Esophagus squamous epithelium (tissue), 5 donors: ENCODE measurements at regions not wholly inside any gene's neighbourhood (a gene's known extent, or its start where the extent isn't known, plus 50 kb on each side); places are given as distances from the start of the nearest gene placed in this dataset.

Experiments
- DNase-seq: peaks from one replicate; lab custom pipeline; 2025; lab: John Stamatoyannopoulos, UW
- H3K27ac ChIP-seq, 4 donors: fragments of 200-600 bp; sonication (generic); one replicate each; pipeline ENCODE4 v1.5.1; 2016 to 2019; ENCODE audit warnings: mild to moderate bottlenecking in 1 of 4
- H3K27me3 ChIP-seq, 4 donors: fragments of 200-600 bp; sonication (generic); 1 replicate in 3 of 4; 2 replicates in 1 of 4; pipeline versions ENCODE4 v1.5.1 to v1.6.0; 2017 to 2021; ENCODE audit warnings: antibody characterized with exemption in 1 of 4
- H3K36me3 ChIP-seq, 3 donors: fragments of 200-600 bp; sonication (generic); one replicate each; pipeline ENCODE4 v1.5.1; 2016 to 2019
- H3K4me1 ChIP-seq, 3 donors: fragments of 200-600 bp; sonication (generic); one replicate each; pipeline ENCODE4 v1.5.1; 2017 to 2019
- H3K4me3 ChIP-seq, 4 donors: fragments of 200-600 bp; sonication (generic); 1 replicate in 3 of 4; 2 replicates in 1 of 4; pipeline ENCODE4 v1.5.1; 2016 to 2019; ENCODE audit warnings: mild to moderate bottlenecking in 2 of 4, moderate library complexity in 1 of 4
- H3K9me3 ChIP-seq, 3 donors: fragments of 200-600 bp; sonication (generic); one replicate each; pipeline ENCODE4 v1.5.1; 2016 to 2019
- POLR2A ChIP-seq, 4 donors: fragments of 450-650 bp; IDR thresholded peaks; one replicate each; pipeline ENCODE4 v1.6.1; 2017; ENCODE audit warnings: antibody characterized with exemption in 4 of 4, mild to moderate bottlenecking in 4 of 4, moderate library complexity in 3 of 4
- WGBS, 2 donors: methylation state at CpG; one replicate each; pipeline ENCODE4 v1.1.5; 2018; 5-methylcytosine and 5-hydroxymethylcytosine counted together
- intact Hi-C: fragments of 100-400 bp; cut with DNase I; formaldehyde crosslinking; loops from one replicate; pipeline ENCODE4 v1.15.0; 2022
- TF ChIP-seq, protein P1 (sequence below), 6 experiments: fragments of 450-650 bp in 4 of 6; fragments of 200-600 bp in 2 of 6; sonication (generic) in 2 of 6; IDR thresholded peaks; one replicate each; pipeline ENCODE4 v1.5.1; 2016 to 2019; ENCODE audit warnings: antibody characterized with exemption in 6 of 6, mild to moderate bottlenecking in 4 of 6, moderate library complexity in 4 of 6
- donor health status: DM: yes; HTN: yes; CAD: no.

- H3K27ac ChIP-seq: no peak overlapping the region
- peaks cover 0 to 25% (median 3%) of the 10 kb centered on the region in 3 donors for H3K4me1 ChIP-seq
Measured at GRCh38 chr16:85423631-85424030, 189.5 kb upstream of the GSE1 start.

GRCh38 chr16:85424260-85425073, 188.7 kb upstream of the GSE1 start:
- Histone ChIP-seq H3K4me1 (peaks cover 0 to 25% (median 3%) of the 10 kb centered on the region in 3 donors), H3K4me3 (no peak overlapping the region), H3K27me3 (peaks cover 0 to 3% (median 0%) of the 10 kb centered on the region in 4 donors), H3K9me3 (no peaks in the 10 kb centered on the region), H3K36me3 (no peaks in the 10 kb centered on the region), H3K27ac (no peak overlapping the region)
- 83 to 89% methylated on average over 20 to 25 of the region's 35 CpGs for whole genome bisulfite sequencing, 2 donors
- DNase-seq: no peak
- intact Hi-C loops: no loop called here
- TF ChIP-seq, protein P1, sequence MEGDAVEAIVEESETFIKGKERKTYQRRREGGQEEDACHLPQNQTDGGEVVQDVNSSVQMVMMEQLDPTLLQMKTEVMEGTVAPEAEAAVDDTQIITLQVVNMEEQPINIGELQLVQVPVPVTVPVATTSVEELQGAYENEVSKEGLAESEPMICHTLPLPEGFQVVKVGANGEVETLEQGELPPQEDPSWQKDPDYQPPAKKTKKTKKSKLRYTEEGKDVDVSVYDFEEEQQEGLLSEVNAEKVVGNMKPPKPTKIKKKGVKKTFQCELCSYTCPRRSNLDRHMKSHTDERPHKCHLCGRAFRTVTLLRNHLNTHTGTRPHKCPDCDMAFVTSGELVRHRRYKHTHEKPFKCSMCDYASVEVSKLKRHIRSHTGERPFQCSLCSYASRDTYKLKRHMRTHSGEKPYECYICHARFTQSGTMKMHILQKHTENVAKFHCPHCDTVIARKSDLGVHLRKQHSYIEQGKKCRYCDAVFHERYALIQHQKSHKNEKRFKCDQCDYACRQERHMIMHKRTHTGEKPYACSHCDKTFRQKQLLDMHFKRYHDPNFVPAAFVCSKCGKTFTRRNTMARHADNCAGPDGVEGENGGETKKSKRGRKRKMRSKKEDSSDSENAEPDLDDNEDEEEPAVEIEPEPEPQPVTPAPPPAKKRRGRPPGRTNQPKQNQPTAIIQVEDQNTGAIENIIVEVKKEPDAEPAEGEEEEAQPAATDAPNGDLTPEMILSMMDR (IDR thresholded peaks at IDR 0.05): no peak
- TF ChIP-seq POLR2A (IDR thresholded peaks at IDR 0.05): no peak

More at GRCh38 chr16:85423631-85424030, 189.5 kb upstream of the GSE1 start:
- H3K4me3 ChIP-seq: no peak overlapping the region
- DNase-seq: no peak
- H3K9me3 ChIP-seq: no peaks in the 10 kb centered on the region
- peaks cover 0 to 3% (median 0%) of the 10 kb centered on the region in 4 donors for H3K27me3 ChIP-seq
- WGBS, 2 donors: 85 to 91% methylated on average over 8 to 10 of the region's 11 CpGs
- intact Hi-C loops: no loop called here
- no peaks in the 10 kb centered on the region for H3K36me3 ChIP-seq
- TF ChIP-seq, protein P1 (IDR thresholded peaks at IDR 0.05): no peak
- no peak for TF ChIP-seq POLR2A (IDR thresholded peaks at IDR 0.05)

DNA sequence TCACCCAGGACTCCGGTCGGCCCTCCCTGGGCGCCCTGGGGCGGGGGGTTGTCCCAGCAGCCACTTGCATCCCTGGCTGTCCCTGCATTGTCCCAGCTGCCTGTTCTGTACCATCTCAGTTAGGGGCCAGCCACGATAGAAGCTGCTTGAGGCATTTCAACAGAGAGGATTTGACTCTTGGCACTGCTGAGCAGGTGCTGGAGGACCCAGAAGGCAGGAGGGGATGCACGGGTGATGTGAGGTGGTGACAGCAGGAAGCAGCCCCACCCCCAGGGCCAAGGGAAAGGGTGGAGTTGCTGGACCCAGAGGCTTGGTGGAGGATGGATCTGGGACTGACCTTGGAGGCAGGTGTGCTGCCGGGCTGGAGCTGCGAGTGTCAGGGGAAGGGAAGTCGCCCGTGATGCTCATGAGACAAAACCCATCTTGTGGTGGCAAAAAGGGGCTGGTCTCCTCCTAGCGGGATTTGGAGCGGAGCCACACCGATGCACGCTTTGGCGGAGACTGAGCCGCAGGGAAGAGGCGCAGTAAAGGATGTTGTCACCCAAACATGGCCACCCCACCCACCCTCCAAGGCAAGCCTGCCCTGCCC, 188.0 kb upstream of the GSE1 start:
- DNase-seq: no peak
- Histone ChIP-seq H3K4me1 (peaks cover 0 to 25% (median 3%) of the 10 kb centered on the region in 3 donors), H3K27me3 (peaks cover 0 to 3% (median 0%) of the 10 kb centered on the region in 4 donors), H3K4me3 (no peak overlapping the region), H3K9me3 (no peaks in the 10 kb centered on the region), H3K27ac (no peak overlapping the region), H3K36me3 (no peaks in the 10 kb centered on the region)
- TF ChIP-seq POLR2A (IDR thresholded peaks at IDR 0.05): no peak
- TF ChIP-seq, protein P1 (IDR thresholded peaks at IDR 0.05): no peak
- intact Hi-C loops: no loop called here
- WGBS, 2 donors: 79 to 91% methylated on average over 11 of the region's 17 CpGs

DNA sequence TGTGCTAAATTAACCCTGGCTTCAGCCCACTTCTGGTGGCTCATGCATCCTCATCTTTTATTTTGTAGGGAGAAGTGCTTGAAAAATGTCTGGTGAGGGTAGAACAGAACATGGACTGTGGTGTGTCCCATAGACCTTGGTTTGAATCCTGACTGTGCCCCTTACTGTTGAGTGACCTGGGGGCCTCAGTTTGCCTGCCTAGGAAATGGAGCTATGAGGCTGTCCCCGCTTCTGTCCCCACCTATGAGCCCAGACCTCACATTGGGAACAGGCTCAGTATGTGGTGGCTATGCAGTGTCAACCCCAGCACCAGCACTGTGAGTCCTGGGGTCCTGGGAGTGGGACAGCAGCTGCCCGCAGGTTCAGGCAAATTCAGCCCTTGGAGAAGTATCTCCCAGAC, 186.3 kb upstream of the GSE1 start:
- no peaks in the 10 kb centered on the region for H3K27me3 ChIP-seq
- H3K4me1 ChIP-seq: peaks cover 0 to 12% (median 3%) of the 10 kb centered on the region in 3 donors
- WGBS, 2 donors: 92% methylated on average over 2 of the region's 2 CpGs; no CpG with 5 or more reads in 1 of the 2 donors
- intact Hi-C loops: no loop called here
- no peaks in the 10 kb centered on the region for H3K9me3 ChIP-seq
- H3K27ac ChIP-seq: no peak overlapping the region
- DNase-seq: no peak
- no peak overlapping the region for H3K4me3 ChIP-seq
- no peaks in the 10 kb centered on the region for H3K36me3 ChIP-seq
- no peak for TF ChIP-seq POLR2A (IDR thresholded peaks at IDR 0.05)
- TF ChIP-seq, protein P1 (IDR thresholded peaks at IDR 0.05): no peak
